ENCODE measurements at regions not wholly inside any gene's neighbourhood (a gene's known extent, or its start where the extent isn't known, plus 50 kb on each side); places are given as distances from the start of the nearest gene placed in this dataset.

- in situ Hi-C loops (cut with MboI) = no loop called here
- FAIRE-seq = no peak
- no peak overlapping the region for H2AFZ ChIP-seq (ENCODE audit: control insufficient read depth, low read depth, low read length)
- POLR2A ChIA-PET = interaction anchor here (0.7 kb wide), 1 partner anchor 220 kb away, joined by 3 read pairs; no protein-coding TSS in a partner anchor
- no peaks in the 10 kb centered on the region for H3K4me1 ChIP-seq (ENCODE audit: control insufficient read depth, insufficient read depth, low read length)
- H3K36me3 ChIP-seq (ENCODE audit: control insufficient read depth in 2 of 2, insufficient read depth in 2 of 2, low read length in 1 of 2) = no peaks in the 10 kb centered on the region
- no peaks in the 10 kb centered on the region for H3K79me2 ChIP-seq (ENCODE audit: control insufficient read depth, insufficient read depth, low read length)
- 0% methylated on average over 1 of the region's 1 CpG for WGBS (ENCODE audit: insufficient coverage, insufficient replicate concordance, low lambda C conversion rate, missing lambda C conversion rate)
- H3K4me3 ChIP-seq = no peak overlapping the region
- H3K27ac ChIP-seq (ENCODE audit: control insufficient read depth, insufficient read depth) = no peak overlapping the region
- RAD21 ChIA-PET (ENCODE audit: unreplicated experiment) = no interaction called here
- no peak for TF ChIP-seq WRNIP1 (IDR thresholded peaks at IDR 0.05; ENCODE audit: borderline replicate concordance, low read depth, low read length)
- no peak for TF ChIP-seq CEBPB (IDR thresholded peaks at IDR 0.05; ENCODE audit: borderline replicate concordance in 1 of 2, low read depth in 2 of 2, low read length in 2 of 2)
- TF ChIP-seq E4F1 (IDR thresholded peaks at IDR 0.05; ENCODE audit: borderline replicate concordance, partially characterized antibody) = no peak
- CTCF ChIA-PET = no interaction called here
- no peaks in the 10 kb centered on the region for H3K9me3 ChIP-seq (replicated peaks; ENCODE audit: control insufficient read depth, insufficient read depth, low read length)
- intact Hi-C loops (cut with micrococcal nuclease; ENCODE audit: unreplicated experiment) = no loop called here
- SMC1A ChIA-PET (ENCODE audit: uncharacterized antibody, unreplicated experiment) = no interaction called here
- no peak overlapping the region for H3K9ac ChIP-seq (ENCODE audit: control insufficient read depth, insufficient read depth, low read length)
- no peaks in the 10 kb centered on the region for H3K27me3 ChIP-seq (replicated peaks in 1 of 2; ENCODE audit: control insufficient read depth in 2 of 2, insufficient read depth in 2 of 2, low read length in 1 of 2)
- no peaks in the 10 kb centered on the region for H4K20me1 ChIP-seq (ENCODE audit: control insufficient read depth, insufficient read depth)
- ATAC-seq = no peak
- DNase-seq (ENCODE audit: low read depth, low spot score) = no peak
- no TSS peak for BruUV-seq (replicated peaks)
- H3K4me2 ChIP-seq (ENCODE audit: control insufficient read depth, insufficient read depth) = no peak overlapping the region
Measured at GRCh38 chr1:190754666-190755065, 277.0 kb upstream of the BRINP3 start.

- H4K20me1 ChIP-seq (ENCODE audit: control insufficient read depth, insufficient read depth) = no peaks in the 10 kb centered on the region
- ChIA-PET POLR2A (no interaction called here), SMC1A (ENCODE audit: uncharacterized antibody, unreplicated experiment) (no interaction called here), CTCF (no interaction called here), RAD21 (ENCODE audit: unreplicated experiment) (no interaction called here)
- no peaks in the 10 kb centered on the region; the same call in 1 of the 2 replicates for H3K4me1 ChIP-seq (ENCODE audit: control insufficient read depth, insufficient read depth, low read length)
- no peak overlapping the region for H3K4me2 ChIP-seq (ENCODE audit: control insufficient read depth, insufficient read depth)
- no TSS peak for BruUV-seq (replicated peaks)
- no peak overlapping the region for H3K27ac ChIP-seq (ENCODE audit: control insufficient read depth, insufficient read depth)
- peak; percentile 53 for DNase-seq (ENCODE audit: low read depth, low spot score)
- H2AFZ ChIP-seq (ENCODE audit: control insufficient read depth, low read depth, low read length) = no peak overlapping the region
- FAIRE-seq = peak; percentile 84
- H3K36me3 ChIP-seq (ENCODE audit: control insufficient read depth in 2 of 2, insufficient read depth in 2 of 2, low read length in 1 of 2) = no peaks in the 10 kb centered on the region
- intact Hi-C loops (cut with micrococcal nuclease; ENCODE audit: unreplicated experiment) (no loop called here), in situ Hi-C loops (cut with MboI) (no loop called here)
- no peaks in the 10 kb centered on the region for H3K27me3 ChIP-seq (replicated peaks in 1 of 2; ENCODE audit: control insufficient read depth in 2 of 2, insufficient read depth in 2 of 2, low read length in 1 of 2)
- no peak overlapping the region for H3K9ac ChIP-seq (ENCODE audit: control insufficient read depth, insufficient read depth, low read length)
- no peaks in the 10 kb centered on the region for H3K9me3 ChIP-seq (replicated peaks; ENCODE audit: control insufficient read depth, insufficient read depth, low read length)
- peak; percentile 98 for ATAC-seq
- H3K4me3 ChIP-seq = no peak overlapping the region
- H3K79me2 ChIP-seq (ENCODE audit: control insufficient read depth, insufficient read depth, low read length) = no peaks in the 10 kb centered on the region
- no peak for TF ChIP-seq IRF5 (IDR thresholded peaks at IDR 0.05; ENCODE audit: borderline replicate concordance)
- TF ChIP-seq ATF7 (IDR thresholded peaks at IDR 0.05; ENCODE audit: low read depth) = no peak
- TF ChIP-seq TCF7 (IDR thresholded peaks at IDR 0.05; ENCODE audit: borderline replicate concordance) = peak; percentile 95
- TF ChIP-seq IRF4 (IDR thresholded peaks at IDR 0.05; ENCODE audit: low read depth, low read length) = peak; percentile 88
- no peak for TF ChIP-seq TCF3 (IDR thresholded peaks at IDR 0.05; ENCODE audit: borderline replicate concordance, insufficient read depth, low read depth, low read length)
- peak; percentile 78 for TF ChIP-seq MEF2B (IDR thresholded peaks at IDR 0.05; ENCODE audit: partially characterized antibody, poor library complexity, severe bottlenecking)
- TF ChIP-seq IKZF2 (IDR thresholded peaks at IDR 0.05) = peak in 1 of 2 experiments; percentile 43; a peak in 2 of 4 replicates
- no peak for TF ChIP-seq SMAD5 (IDR thresholded peaks at IDR 0.05; ENCODE audit: low read depth)
- TF ChIP-seq RUNX3 (IDR thresholded peaks at IDR 0.05; ENCODE audit: low read length) = peak; percentile 88
- TF ChIP-seq ASH2L (IDR thresholded peaks at IDR 0.05; ENCODE audit: borderline replicate concordance, low read depth) = no peak
- TF ChIP-seq SREBF2 (IDR thresholded peaks at IDR 0.05; ENCODE audit: low read length) = no peak
- TF ChIP-seq SMC3 (IDR thresholded peaks at IDR 0.05; ENCODE audit: borderline replicate concordance, low read length) = no peak
Measured at GRCh38 chr1:190759807-190760206, 282.1 kb upstream of the BRINP3 start.

Measured in GM12878 (cell line).